ENCODE measurements at regions not wholly inside any gene's neighbourhood (a gene's known extent, or its start where the extent isn't known, plus 50 kb on each side); places are given as distances from the start of the nearest gene placed in this dataset.
"Not testable (repeated sequence)": the region's sequence is repeated elsewhere in the genome, so short reads cannot be mapped to it uniquely, and the experiment has no call there.

- no peak for DNase-seq
Measured at GRCh38 chr1:221981461-221981860, 239.6 kb upstream of the DUSP10 start.

GRCh38 chr1:221979444-221980032 lies 237.6 kb upstream of the DUSP10 start:
- no peak for DNase-seq

GRCh38 chr1:221978631-221979334 lies 236.9 kb upstream of the DUSP10 start:
- not testable (repeated sequence) for DNase-seq

GRCh38 chr1:221973787-221974186 lies 231.9 kb upstream of the DUSP10 start:
- not testable (repeated sequence) for DNase-seq

GRCh38 chr1:221972276-221973235 lies 230.7 kb upstream of the DUSP10 start:
- DNase-seq: no peak

- DNase-seq: not testable (repeated sequence)
Measured at GRCh38 chr1:221971035-221971434, 229.1 kb upstream of the DUSP10 start.

GRCh38 chr1:221969298-221969858 lies 227.5 kb upstream of the DUSP10 start:
- not testable (repeated sequence) for DNase-seq

- not testable (repeated sequence) for DNase-seq
Measured at GRCh38 chr1:221967538-221967937, 225.6 kb upstream of the DUSP10 start.

- not testable (repeated sequence) for DNase-seq
Measured at GRCh38 chr1:221966888-221967287, 225.0 kb upstream of the DUSP10 start.

GRCh38 chr1:221965891-221966290 lies 224.0 kb upstream of the DUSP10 start:
- DNase-seq: not testable (repeated sequence)

- DNase-seq: no peak
Measured at GRCh38 chr1:221965252-221965651, 223.4 kb upstream of the DUSP10 start.

- no peak for DNase-seq
Measured at GRCh38 chr1:221963742-221964141, 221.9 kb upstream of the DUSP10 start.

- DNase-seq: no peak
Measured at GRCh38 chr1:221962385-221962784, 220.5 kb upstream of the DUSP10 start.

- no peak for DNase-seq
Measured at GRCh38 chr1:221961532-221962292, 219.8 kb upstream of the DUSP10 start.

GRCh38 chr1:221958161-221958562 lies 216.3 kb upstream of the DUSP10 start:
- DNase-seq: not testable (repeated sequence)

- DNase-seq: not testable (repeated sequence)
Measured at GRCh38 chr1:221957350-221957749, 215.5 kb upstream of the DUSP10 start.

GRCh38 chr1:221949996-221950395 lies 208.1 kb upstream of the DUSP10 start:
- DNase-seq: no peak

GRCh38 chr1:221948459-221948858 lies 206.6 kb upstream of the DUSP10 start:
- no peak for DNase-seq

GRCh38 chr1:221947731-221948130 lies 205.8 kb upstream of the DUSP10 start:
- DNase-seq: no peak

GRCh38 chr1:221946768-221947167 lies 204.9 kb upstream of the DUSP10 start:
- DNase-seq: no peak

- DNase-seq: no peak
Measured at GRCh38 chr1:221945669-221946068, 203.8 kb upstream of the DUSP10 start.

GRCh38 chr1:221944247-221944870 lies 202.5 kb upstream of the DUSP10 start:
- no peak for DNase-seq
